ENCODE measurements at regions not wholly inside any gene's neighbourhood (a gene's known extent, or its start where the extent isn't known, plus 50 kb on each side); places are given as distances from the start of the nearest gene placed in this dataset.

DNA sequence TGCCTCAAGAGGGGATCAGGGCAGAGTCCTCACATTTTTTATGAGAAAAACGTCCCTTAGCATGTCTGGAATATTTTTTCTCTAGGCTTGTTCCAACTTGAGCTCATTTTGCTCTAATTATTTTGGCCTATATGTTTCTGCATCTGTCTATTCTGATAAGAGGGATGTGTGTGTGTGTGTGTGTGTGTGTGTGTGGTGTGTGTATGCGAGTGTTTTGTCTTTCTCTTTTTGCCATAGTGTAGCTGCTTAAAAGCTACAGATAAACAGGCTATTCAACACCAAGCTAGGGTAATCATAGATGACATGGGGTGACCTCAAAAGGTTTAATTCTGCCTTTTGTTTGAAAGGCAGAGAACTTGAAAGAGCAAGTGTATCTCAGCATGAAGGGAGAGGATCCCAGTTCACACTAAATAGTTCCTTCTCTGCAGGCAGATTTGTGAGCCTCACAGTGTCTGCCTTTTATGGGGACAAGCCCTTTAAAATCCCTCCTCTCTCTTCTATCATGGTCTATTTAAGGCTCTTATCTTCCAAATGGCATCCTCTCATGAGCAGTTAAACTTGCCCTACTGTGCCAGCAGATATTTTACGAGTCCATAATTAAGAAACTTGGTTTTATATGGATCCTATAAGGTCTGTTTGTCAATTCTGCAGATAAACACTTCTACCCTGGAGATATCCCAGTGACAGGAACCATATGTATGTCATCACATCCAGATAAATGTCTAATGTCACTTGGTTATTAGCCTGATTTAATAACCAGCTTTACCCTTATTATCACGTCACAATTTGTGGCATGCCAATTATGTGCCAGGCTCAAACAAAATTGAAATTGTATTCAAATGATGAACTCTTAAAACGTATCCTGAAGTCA lies 202.9 kb upstream of the MTPN start:
- TF ChIP-seq, protein P1, sequence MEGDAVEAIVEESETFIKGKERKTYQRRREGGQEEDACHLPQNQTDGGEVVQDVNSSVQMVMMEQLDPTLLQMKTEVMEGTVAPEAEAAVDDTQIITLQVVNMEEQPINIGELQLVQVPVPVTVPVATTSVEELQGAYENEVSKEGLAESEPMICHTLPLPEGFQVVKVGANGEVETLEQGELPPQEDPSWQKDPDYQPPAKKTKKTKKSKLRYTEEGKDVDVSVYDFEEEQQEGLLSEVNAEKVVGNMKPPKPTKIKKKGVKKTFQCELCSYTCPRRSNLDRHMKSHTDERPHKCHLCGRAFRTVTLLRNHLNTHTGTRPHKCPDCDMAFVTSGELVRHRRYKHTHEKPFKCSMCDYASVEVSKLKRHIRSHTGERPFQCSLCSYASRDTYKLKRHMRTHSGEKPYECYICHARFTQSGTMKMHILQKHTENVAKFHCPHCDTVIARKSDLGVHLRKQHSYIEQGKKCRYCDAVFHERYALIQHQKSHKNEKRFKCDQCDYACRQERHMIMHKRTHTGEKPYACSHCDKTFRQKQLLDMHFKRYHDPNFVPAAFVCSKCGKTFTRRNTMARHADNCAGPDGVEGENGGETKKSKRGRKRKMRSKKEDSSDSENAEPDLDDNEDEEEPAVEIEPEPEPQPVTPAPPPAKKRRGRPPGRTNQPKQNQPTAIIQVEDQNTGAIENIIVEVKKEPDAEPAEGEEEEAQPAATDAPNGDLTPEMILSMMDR (IDR thresholded peaks at IDR 0.05), result no peak
- no peak for TF ChIP-seq POLR2A (IDR thresholded peaks at IDR 0.05)

Data from prostate gland (tissue), 2 donors.